H1 (cell line): ENCODE measurements at regions not wholly inside any gene's neighbourhood (a gene's known extent, or its start where the extent isn't known, plus 50 kb on each side); places are given as distances from the start of the nearest gene placed in this dataset.

Experiments used
- CTCF ChIA-PET: fragments of 300-600 bp; sonication (Branson Sonifier 250); formaldehyde crosslinking; loops from one replicate; lab custom pipeline; 2021; ENCODE audit not compliant: partially characterized antibody; lab: Charles Lee
- POLR2A ChIA-PET: fragments of 300-600 bp; sonication (Branson Sonifier 250); formaldehyde crosslinking; loops from one replicate; lab custom pipeline; 2021; ENCODE audit warnings: inconsistent platforms; ENCODE audit not compliant: partially characterized antibody; lab: Charles Lee
- DNase-seq, 2 experiments: peaks; one replicate each; pipeline versions ENCODE4 v3.0.0 to v3.0.0-alpha.2; 2010 to 2022; ENCODE audit warnings: low spot score in 2 of 2, low read depth in 1 of 2, mixed read lengths in 1 of 2
- FAIRE-seq: peaks from 2 replicates; lab custom pipeline; 2011; peaks lifted over from hg19 to GRCh38; lab: Jason Lieb, UNC
- H2AFZ ChIP-seq: 2 replicates; pipeline ENCODE4 v1.8.1; 2012; ENCODE audit warnings: low read length, inconsistent platforms
- H2AK5ac ChIP-seq: 2 replicates; pipeline ENCODE4 v1.6.1; 2013; ENCODE audit warnings: low read depth, low read length
- H2BK120ac ChIP-seq: replicated peaks from 2 replicates; pipeline ENCODE3; 2013; ENCODE audit warnings: low read depth, low read length, inconsistent platforms
- H2BK12ac ChIP-seq: 2 replicates; pipeline ENCODE4 v1.6.1; 2013; ENCODE audit warnings: low read depth, low read length
- H2BK15ac ChIP-seq: 2 replicates; pipeline ENCODE4 v1.6.1; 2013; ENCODE audit warnings: low read length
- H2BK20ac ChIP-seq: 2 replicates; pipeline ENCODE4 v1.6.1; 2013; ENCODE audit warnings: low read length
- H2BK5ac ChIP-seq: 2 replicates; pipeline ENCODE4 v1.6.1; 2013; ENCODE audit warnings: low read depth, low read length
- H3K14ac ChIP-seq: 2 replicates; pipeline ENCODE4 v1.6.1; 2013; ENCODE audit warnings: inconsistent platforms; ENCODE audit not compliant: insufficient read length
- H3K18ac ChIP-seq: 2 replicates; pipeline ENCODE4 v1.6.1; 2013; ENCODE audit warnings: low read length; ENCODE audit errors: extremely low read depth
- H3K23ac ChIP-seq: 2 replicates; pipeline ENCODE4 v1.6.1; 2013; ENCODE audit warnings: inconsistent platforms; ENCODE audit not compliant: insufficient read length
- H3K23me2 ChIP-seq: 2 replicates; pipeline ENCODE4 v1.6.1; 2013; ENCODE audit warnings: low read depth, low read length
- H3K27ac ChIP-seq: 2 replicates; pipeline ENCODE4 v1.6.1; 2011; ENCODE audit warnings: low read depth, low read length, inconsistent platforms
- H3K27me3 ChIP-seq, 4 experiments: replicated peaks in 1 of 4; 1 replicate in 1 of 4; 2 replicates in 3 of 4; pipeline versions ENCODE4 v1.6.1 to v1.8.1; 2011 to 2013; ENCODE audit warnings: low read length in 3 of 4, mild to moderate bottlenecking in 3 of 4, inconsistent platforms in 2 of 4, mixed read lengths in 2 of 4, moderate library complexity in 1 of 4; ENCODE audit not compliant: control insufficient read depth in 3 of 4, insufficient read depth in 3 of 4; ENCODE audit errors: extremely low read depth in 1 of 4
- H3K36me3 ChIP-seq, 4 experiments: 2 replicates each; pipeline versions ENCODE4 v1.6.1 to v1.8.1; 2011 to 2013; ENCODE audit warnings: mild to moderate bottlenecking in 4 of 4, low read length in 3 of 4, moderate library complexity in 2 of 4, control low read depth in 1 of 4, inconsistent platforms in 1 of 4; ENCODE audit not compliant: insufficient read depth in 4 of 4, control insufficient read depth in 2 of 4
- H3K4ac ChIP-seq: replicated peaks from 2 replicates; pipeline ENCODE3; 2013; ENCODE audit warnings: low read length, low read depth, mixed read lengths, inconsistent platforms; ENCODE audit not compliant: insufficient read length
- H3K4me1 ChIP-seq, 4 experiments: replicated peaks in 1 of 4; 1 replicate in 1 of 4; 2 replicates in 3 of 4; pipeline versions ENCODE4 v1.6.1 to v1.8.1; 2011 to 2013; ENCODE audit warnings: low read length in 3 of 4, inconsistent platforms in 2 of 4, mixed read lengths in 1 of 4; ENCODE audit not compliant: insufficient read depth in 4 of 4, control insufficient read depth in 3 of 4
- H3K4me2 ChIP-seq, 2 experiments: 2 replicates each; pipeline versions ENCODE4 v1.6.1 to v1.8.1; 2011 to 2013; ENCODE audit warnings: low read depth in 2 of 2, low read length in 2 of 2, control low read depth in 1 of 2, inconsistent platforms in 1 of 2, mild to moderate bottlenecking in 1 of 2; ENCODE audit not compliant: insufficient read depth in 1 of 2
- H3K4me3 ChIP-seq, 4 experiments: fragments of 200-600, 300-600 bp in 1 of 4; sonication (generic), shearing (Covaris generic), sonication (Bioruptor Twin) in 1 of 4; 2 replicates each; pipeline versions ENCODE4 v1.5.1 to v1.8.1; 2011 to 2016; ENCODE audit warnings: low read length in 4 of 4, low read depth in 3 of 4, control low read depth in 2 of 4, inconsistent platforms in 2 of 4, mild to moderate bottlenecking in 2 of 4, mixed read lengths in 1 of 4, moderate library complexity in 1 of 4; ENCODE audit not compliant: insufficient read depth in 2 of 4; ENCODE audit errors: extremely low read depth in 1 of 4
- H3K56ac ChIP-seq: replicated peaks from 2 replicates; pipeline ENCODE3; 2013; ENCODE audit warnings: low read depth, mild to moderate bottlenecking, mixed read lengths, low read length, inconsistent platforms; ENCODE audit not compliant: insufficient read length
- H3K79me1 ChIP-seq: 2 replicates; pipeline ENCODE4 v1.6.1; 2013; ENCODE audit warnings: low read depth, low read length, control low read depth
- H3K79me2 ChIP-seq, 2 experiments: 2 replicates each; pipeline versions ENCODE4 v1.6.1 to v1.8.1; 2012 to 2013; ENCODE audit warnings: low read length in 2 of 2, mild to moderate bottlenecking in 2 of 2, inconsistent platforms in 1 of 2; ENCODE audit not compliant: insufficient read depth in 2 of 2, control insufficient read depth in 1 of 2
- H3K9ac ChIP-seq, 4 experiments: replicated peaks in 1 of 4; 1 replicate in 1 of 4; 2 replicates in 3 of 4; pipeline versions ENCODE4 v1.6.1 to v1.8.1; 2011 to 2013; ENCODE audit warnings: low read depth in 3 of 4, low read length in 3 of 4, control low read depth in 2 of 4, mild to moderate bottlenecking in 2 of 4, moderate library complexity in 2 of 4, inconsistent platforms in 1 of 4; ENCODE audit errors: extremely low read depth in 1 of 4
- H3K9me3 ChIP-seq, 2 experiments: 2 replicates each; pipeline versions ENCODE4 v1.6.1 to v1.8.1; 2012 to 2013; ENCODE audit warnings: mild to moderate bottlenecking in 2 of 2, moderate library complexity in 2 of 2, control low read depth in 1 of 2, inconsistent platforms in 1 of 2, low read depth in 1 of 2, low read length in 1 of 2, mixed read lengths in 1 of 2; ENCODE audit not compliant: insufficient read depth in 2 of 2
- H4K20me1 ChIP-seq, 2 experiments: replicated peaks in 1 of 2; 2 replicates each; pipeline versions ENCODE3 to v1.8.1; 2011 to 2013; ENCODE audit warnings: inconsistent platforms in 2 of 2, low read length in 2 of 2, mild to moderate bottlenecking in 1 of 2; ENCODE audit not compliant: insufficient read depth in 2 of 2, control insufficient read depth in 1 of 2
- H4K5ac ChIP-seq: 2 replicates; pipeline ENCODE4 v1.6.1; 2013; ENCODE audit warnings: low read length, low read depth, mixed read lengths, inconsistent platforms; ENCODE audit not compliant: insufficient read length
- H4K8ac ChIP-seq: 2 replicates; pipeline ENCODE4 v1.8.0; 2013; ENCODE audit warnings: mild to moderate bottlenecking, moderate library complexity, low read length, inconsistent platforms; ENCODE audit not compliant: insufficient read depth; ENCODE audit errors: extremely low read depth
- H4K91ac ChIP-seq: replicated peaks from 2 replicates; pipeline ENCODE3; 2013; ENCODE audit warnings: low read length, mixed read lengths, inconsistent platforms; ENCODE audit not compliant: insufficient read length
- TBP ChIP-seq: IDR thresholded peaks from 2 replicates; pipeline ENCODE4 v1.6.1; 2011; ENCODE audit warnings: low read depth, low read length, improper control_type of control experiment
- WGBS, 2 experiments: shearing (Covaris generic) in 1 of 2; methylation state at CpG; one replicate each; pipeline versions ENCODE4 v1.1.6 to v1.1.7; 2013 to 2015; ENCODE audit warnings: low lambda C conversion rate in 2 of 2, mixed read lengths in 2 of 2, inconsistent platforms in 1 of 2, low coverage in 1 of 2, missing lambda C conversion rate in 1 of 2; ENCODE audit not compliant: insufficient replicate concordance in 2 of 2, insufficient coverage in 1 of 2, insufficient read length in 1 of 2; ENCODE audit errors: extremely low coverage in 1 of 2, missing lambda C conversion rate in 1 of 2; 5-methylcytosine and 5-hydroxymethylcytosine counted together

GRCh38 chr12:41910578-41911320 is 233.9 kb downstream of the GXYLT1 start:
- Histone ChIP-seq H2AK5ac (no peak overlapping the region), H3K9ac (no peak overlapping the region), H3K4me3 (no peak overlapping the region), H3K4ac (no peak overlapping the region), H3K18ac (no peak overlapping the region), H4K8ac (no peak overlapping the region), H3K4me2 (no peak overlapping the region), H3K9me3 (no peaks in the 10 kb centered on the region), H3K56ac (no peak overlapping the region), H3K14ac (no peak overlapping the region), H2BK120ac (no peak overlapping the region), H3K79me1 (no peaks in the 10 kb centered on the region), H3K27me3 (no peaks in the 10 kb centered on the region), H2AFZ (no peak overlapping the region), H3K23me2 (no peaks in the 10 kb centered on the region), H3K79me2 (no peaks in the 10 kb centered on the region)
- CTCF ChIA-PET = interaction anchor here (1.0 kb wide), 1 partner anchor 9 kb away, joined by 3 read pairs; no protein-coding TSS in a partner anchor
- FAIRE-seq = no peak
- no peak for DNase-seq
- no peak for TF ChIP-seq TBP
- TF ChIP-seq, all 59 proteins: peak for 0
- Histone ChIP-seq H2BK12ac (no peak overlapping the region), H2BK20ac (no peak overlapping the region), H3K36me3 (no peaks in the 10 kb centered on the region), H4K91ac (no peak overlapping the region), H3K23ac (no peak overlapping the region), H3K4me1 (peaks cover 0 to 5% (median 3%) of the 10 kb centered on the region in 4 experiments; a peak in 5 of 7 replicates), H4K20me1 (no peaks in the 10 kb centered on the region), H4K5ac (no peak overlapping the region), H2BK5ac (no peak overlapping the region), H3K27ac (no peak overlapping the region), H2BK15ac (no peak overlapping the region)
- POLR2A ChIA-PET = no interaction called here
- WGBS, 2 experiments = 82% methylated on average over 6 of the region's 6 CpGs; no CpG with 5 or more reads in 1 of the 2 experiments
